DND-41 (cell line): ENCODE measurements at regions not wholly inside any gene's neighbourhood (a gene's known extent, or its start where the extent isn't known, plus 50 kb on each side); places are given as distances from the start of the nearest gene placed in this dataset.

Experiments
- CTCF ChIP-seq: IDR thresholded peaks from 2 replicates; pipeline ENCODE4 v1.5.1; 2012; ENCODE audit warnings: borderline replicate concordance, low read length, moderate library complexity, mild to moderate bottlenecking; ENCODE audit not compliant: poor library complexity, severe bottlenecking; ENCODE audit errors: extremely low read depth
- EZH2 ChIP-seq: IDR thresholded peaks from 3 replicates; pipeline ENCODE4 v1.6.1; 2012; ENCODE audit warnings: borderline replicate concordance, low read depth, mild to moderate bottlenecking, moderate library complexity, low read length, inconsistent platforms; ENCODE audit not compliant: severe bottlenecking

DNA sequence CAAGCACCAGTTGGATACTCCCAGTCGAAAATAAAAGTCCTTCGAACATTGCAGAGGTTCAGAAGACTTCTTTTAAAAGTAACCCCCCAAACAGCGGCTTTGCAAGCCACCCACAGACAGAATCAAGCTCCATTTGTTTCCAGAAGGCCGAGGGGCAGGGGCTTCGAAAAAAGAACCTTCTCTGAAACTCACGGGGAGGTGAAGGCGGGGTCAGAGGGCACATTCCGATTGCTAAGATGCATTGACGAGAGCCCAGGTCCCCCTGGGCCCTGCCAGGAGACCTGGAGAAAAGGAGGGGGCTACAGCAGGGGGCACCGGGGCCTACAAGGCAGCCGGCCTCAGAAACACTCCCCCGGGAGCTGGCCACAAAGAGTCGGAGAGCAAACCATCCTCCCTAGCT is 306.8 kb downstream of the MN1 start:
- TF ChIP-seq EZH2: no peak
- no peak for TF ChIP-seq CTCF
